SKM-1 treated with dmso at 0.1 percent for 144 hours (cell line): ENCODE measurements at regions not wholly inside any gene's neighbourhood (a gene's known extent, or its start where the extent isn't known, plus 50 kb on each side); places are given as distances from the start of the nearest gene placed in this dataset.
A peak's percentile ranks its signal among the peaks of the same experiment; 100 is the strongest.
"Not testable (repeated sequence)": the region's sequence is repeated elsewhere in the genome, so short reads cannot be mapped to it uniquely, and the experiment has no call there.

Experiments
- DNase-seq: peaks from one replicate; lab custom pipeline; 2025; ENCODE audit not compliant: unreplicated experiment; lab: John Stamatoyannopoulos, UW

DNA sequence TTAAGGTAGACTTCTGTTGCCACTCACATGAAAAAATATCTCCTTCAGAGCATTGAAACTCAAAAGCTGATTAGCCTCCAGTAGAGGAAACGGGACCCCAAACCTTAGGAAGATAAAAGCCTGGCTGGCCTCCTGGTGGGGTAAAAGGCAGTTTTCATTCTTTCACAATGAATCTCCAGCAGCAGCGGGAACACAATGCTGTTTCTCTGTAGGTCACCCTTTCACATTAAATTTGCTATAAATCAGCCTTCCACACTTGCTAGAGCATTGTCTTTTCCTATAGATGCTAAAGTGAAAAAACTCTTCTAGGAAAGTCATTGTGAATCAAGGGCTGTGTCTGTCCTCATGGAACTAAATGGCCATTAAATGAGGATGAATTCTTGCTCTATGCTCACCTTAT is 207.3 kb upstream of the MAGEB2 start:
- DNase-seq, result no peak

DNA sequence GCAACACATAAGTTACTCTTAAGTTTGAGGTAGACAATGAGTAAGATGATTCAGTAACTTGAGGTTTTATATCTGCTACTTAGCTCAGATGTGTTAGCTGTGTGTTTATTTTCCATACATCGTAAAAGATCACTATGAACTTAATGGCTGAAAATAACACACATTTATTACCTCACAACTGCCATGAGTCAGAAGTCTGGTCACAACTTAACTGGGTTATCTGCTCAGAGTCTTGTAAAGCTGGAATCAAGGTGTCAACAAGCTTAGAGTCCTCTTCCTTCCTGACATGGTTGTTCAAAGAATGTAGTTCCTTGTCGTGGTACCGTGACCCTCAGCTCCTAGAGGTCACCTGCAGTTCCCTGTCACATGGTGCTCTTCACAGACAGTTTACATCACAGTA is 204.9 kb upstream of the MAGEB2 start:
- no peak for DNase-seq

DNA sequence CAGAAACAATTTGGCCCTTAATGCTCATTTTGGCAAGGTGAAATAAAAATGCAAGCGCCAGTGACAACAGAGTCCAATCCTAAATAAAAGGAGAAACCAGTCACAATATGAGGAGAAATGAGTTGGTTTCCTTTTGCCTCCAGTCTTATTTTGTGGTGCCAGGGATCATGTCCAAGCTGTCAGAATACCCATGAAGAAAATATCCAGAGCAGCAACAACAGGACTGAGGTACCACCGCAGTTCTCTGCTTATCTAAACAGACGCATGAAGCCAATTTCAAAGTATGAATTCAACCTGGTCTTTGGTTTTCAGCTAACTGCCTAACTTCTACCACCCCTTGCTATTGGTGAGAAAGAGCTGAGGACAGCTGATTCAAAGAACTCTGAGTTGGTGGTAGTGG is 199.9 kb upstream of the MAGEB2 start:
- DNase-seq, result no peak

DNA sequence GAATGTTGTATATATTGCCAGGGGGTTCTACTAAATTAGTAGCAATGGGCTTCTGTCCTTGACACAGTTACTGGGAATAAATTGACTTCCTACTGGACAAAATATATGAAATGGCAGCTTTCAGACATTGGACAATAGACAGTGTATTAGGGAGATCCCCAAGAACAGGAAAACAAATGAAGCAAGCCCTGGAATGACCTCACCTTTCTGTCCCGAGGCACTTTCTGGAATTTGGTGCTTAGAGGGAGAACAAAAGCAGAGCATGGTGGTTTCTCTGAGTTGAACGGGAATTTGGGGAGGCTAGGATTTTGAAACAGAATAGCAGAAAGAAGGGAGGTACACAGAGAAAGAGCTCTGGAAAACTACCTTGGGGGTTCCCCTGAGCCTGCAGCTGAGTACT is 187.7 kb upstream of the MAGEB2 start:
- no peak for DNase-seq

DNA sequence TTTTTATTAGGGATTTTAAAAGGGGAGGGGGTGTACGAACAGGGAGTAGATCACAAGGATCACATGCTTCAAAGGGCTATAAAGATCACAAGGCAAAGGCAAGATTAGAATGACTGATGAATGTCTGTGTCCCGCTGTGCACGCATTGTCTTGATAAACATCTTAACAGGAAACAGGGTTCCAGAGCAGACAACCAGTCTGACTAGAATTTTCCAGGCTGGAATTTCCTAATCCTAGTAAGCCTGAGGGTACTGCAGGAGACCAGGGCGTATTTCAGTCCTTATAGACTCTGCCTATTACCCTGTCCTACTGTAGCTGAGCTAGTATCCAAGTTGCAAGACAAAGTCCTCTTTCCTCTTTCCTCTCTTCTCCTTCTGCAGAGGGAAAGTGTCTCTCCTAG is 179.0 kb upstream of the MAGEB2 start:
- DNase-seq, result not testable (repeated sequence)

DNA sequence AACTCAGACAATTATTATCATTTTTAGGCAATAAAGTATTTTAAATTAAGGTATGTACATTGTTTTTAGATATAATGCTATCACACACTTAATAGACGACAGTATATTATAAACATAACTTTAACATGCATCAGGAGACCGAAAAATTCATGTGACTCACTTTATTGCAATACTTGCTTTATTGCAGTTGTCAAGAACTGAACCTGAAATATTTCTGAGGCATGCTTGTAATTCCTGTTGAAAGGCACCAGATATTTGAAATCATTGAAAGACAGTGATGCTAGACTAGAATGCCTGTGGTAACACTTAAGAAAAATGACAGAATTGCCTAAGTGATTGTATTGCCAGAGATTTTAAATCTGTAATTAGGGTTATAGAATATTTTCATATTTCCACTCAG is 175.6 kb upstream of the MAGEB2 start:
- no peak for DNase-seq

DNA sequence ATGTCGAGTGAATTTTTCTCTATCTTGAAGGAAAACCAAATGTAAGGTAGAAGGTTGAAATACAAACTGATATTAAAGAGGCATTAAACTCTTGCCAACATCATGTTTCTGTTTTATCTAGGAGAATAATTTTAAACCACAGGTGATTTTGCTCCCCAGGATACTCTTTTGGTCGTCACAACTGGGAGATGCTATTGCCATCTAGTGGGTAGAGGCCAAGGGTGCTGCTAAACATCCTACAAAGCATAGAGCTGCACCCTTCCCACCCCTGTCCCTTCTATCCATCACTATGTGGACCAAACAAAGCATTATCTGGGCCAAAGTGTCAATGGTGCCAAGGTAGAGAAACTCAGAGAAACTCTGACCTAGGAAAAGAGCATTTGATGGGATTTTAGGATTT is 154.6 kb upstream of the MAGEB2 start:
- no peak for DNase-seq

DNA sequence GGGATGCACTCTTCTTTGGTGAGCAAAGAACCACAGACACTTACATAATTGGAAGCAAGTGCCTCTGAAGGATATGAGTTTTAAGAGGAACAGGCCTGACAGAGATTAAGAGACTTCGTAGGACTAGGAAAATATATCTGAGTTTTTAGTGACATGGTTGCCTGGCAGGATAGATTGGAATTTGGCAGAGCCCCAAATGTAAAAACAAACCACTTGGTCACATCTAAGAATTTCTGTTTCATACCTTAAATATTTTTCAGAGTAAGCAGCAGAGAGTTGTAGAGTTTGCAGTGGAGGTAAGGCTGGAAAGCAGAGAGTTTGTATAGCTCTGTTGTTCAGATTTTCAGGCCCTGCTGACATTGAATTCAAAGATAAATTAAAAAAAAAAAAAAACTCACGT is 150.1 kb upstream of the MAGEB2 start:
- DNase-seq, result no peak

DNA sequence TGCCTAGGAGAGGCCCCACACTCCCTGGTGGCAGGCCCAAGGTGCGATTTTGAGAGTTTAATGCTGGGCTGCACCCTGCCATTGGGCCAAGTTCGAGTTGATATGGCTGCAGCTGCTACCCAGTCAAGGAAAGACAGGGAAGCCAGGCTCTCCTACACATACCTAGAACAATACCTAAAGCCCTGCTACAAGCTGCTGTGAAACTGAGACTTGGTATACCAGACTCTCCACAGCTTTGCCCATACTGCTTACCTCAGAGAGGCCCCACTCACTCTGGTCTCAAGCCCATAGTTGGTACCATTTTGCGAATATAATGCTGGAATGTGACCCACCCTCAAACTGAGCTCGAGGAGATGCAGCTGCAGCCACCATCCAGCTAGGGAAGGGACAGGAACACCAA is 147.7 kb upstream of the MAGEB2 start:
- no peak for DNase-seq

DNA sequence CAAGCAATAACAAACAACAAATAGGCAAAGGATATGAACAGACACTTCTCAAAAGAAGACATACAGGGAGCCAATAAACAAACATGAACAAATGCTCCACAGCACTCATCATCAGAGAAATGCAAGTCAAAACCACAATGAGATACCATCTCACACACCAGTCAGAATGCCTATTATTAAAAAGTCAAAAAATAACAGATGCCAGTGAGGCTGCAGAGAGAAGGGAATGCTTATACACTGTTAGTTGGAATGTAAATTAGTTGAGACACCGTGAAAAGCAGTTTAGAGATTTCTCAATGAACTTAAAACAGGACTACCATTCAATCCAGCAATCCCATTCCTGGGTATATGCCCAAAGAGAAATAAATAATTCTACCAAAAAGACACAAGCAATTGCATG is 129.8 kb upstream of the MAGEB2 start:
- DNase-seq, result no peak

DNA sequence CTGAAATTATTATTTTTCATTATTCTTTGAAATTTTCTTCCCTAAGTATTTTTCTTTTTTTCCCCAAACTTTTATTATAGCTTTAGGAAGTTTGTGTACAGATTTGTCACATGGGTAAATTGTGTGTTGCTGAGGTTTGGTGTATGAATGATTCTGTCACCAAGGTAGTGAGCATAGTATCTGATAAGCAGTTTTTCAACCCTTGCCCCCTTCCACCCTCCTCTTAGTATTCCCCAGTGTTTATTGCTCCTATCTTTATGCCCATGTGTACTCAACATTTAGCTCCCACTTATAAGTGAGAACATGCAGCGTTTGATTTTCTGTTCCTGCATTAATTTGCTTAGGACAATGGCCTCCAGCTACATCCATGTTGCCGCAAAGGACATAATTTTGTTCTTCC is 103.9 kb upstream of the MAGEB2 start:
- DNase-seq, result no peak

DNA sequence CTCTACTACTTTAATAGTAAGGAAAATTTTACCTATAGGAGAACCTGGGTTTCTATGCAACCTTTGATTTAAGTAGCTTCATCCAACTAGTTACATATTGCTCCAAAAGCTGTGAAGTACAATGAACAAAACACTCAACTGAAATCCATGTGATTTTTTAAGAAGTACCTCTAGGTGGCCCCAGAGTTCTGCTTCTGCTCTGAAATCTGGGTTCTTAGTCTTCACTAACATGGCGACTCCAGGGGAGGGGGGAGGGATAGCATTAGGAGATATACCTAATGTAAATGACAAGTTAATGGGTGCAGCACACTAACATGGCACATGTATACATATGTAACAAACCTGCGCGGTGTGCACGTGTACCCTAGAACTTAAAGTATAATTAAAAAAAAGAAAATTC is 73.4 kb upstream of the MAGEB2 start:
- peak; percentile 20 for DNase-seq

DNA sequence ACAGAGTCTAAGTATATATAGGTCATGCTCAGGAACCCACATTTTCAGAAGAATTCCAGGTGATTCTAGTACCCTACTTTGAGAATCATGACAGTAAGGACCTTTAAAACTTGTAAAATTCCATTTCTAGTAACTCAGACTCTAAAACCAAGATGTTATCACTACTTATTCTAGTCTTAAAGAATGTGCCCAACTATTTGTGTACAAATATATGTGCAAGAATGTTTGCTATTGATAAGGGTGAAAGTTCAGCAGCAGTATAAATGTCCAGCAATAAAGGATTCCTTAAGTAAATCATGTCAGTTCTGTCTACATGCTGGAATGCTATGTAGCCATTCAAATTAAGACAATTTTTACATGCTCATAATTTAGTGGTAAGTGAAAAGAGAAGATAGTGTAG is 71.1 kb upstream of the MAGEB2 start:
- DNase-seq, result no peak

DNA sequence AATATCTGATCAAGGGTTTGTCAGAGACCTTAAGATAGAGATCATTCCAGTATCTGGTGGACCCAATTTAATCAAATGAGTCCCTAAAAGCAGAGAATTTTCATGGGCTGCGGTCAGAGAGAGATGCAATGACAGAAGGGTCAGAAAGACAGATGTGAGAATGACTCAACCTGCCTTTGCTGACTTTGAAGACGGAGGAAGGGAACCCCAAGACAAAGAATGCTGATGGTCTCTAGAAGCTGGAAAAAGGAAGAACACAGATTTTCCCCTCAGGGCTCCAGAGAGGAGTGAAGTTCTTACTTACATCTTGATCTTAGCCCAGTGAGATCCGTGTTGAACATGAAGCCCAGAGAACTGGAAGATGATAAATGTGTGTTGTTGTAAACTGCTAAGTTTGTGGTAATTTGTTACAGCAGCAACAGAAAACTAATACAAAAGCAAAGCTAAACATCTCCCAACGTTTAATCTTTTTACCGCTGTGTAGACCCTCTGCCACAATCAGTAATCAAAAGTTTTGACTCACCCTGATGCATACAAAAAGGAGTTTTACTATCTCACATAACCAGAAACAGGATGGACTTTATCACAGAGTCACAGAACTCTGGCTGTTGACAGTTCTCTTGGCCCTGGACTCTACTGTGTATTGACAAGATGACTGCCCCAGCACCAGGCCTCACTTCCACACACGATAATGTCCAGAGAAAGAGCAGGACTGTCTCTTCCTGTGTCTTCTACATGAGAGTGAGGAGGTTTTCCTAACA is 70.2 kb upstream of the MAGEB2 start:
- no peak for DNase-seq

DNA sequence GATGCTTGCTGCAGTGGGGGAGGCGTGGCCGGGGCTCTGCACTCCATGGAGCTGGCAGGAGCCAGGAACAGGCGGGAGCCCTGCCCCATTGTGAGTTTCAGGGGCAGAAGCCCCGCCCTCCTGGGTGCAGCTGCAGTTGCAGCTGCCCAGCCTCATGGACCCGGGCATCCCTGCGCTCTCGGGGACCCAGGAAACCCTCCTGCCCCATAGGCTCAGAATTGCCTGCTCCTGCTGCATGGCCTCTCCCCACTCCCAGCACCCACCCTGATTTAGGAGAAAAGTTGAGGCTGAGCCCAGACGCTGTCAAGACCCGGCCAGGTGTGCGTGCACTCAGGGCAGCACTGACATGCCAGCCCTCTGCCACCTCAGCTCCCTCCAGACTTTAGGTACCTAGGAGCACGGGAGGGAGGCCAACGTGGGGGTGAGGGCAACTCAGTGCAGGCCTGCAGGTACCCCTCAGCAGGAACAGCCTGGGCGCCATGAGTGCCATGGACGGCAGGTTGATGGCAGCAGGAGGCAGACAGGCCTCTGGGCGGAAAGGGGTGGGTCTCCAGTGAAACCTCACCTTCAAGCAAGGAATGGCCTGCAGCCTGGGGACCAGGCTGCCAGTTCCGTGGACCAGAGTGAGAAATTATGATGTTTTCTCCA is 67.2 kb upstream of the MAGEB2 start:
- DNase-seq, result no peak

DNA sequence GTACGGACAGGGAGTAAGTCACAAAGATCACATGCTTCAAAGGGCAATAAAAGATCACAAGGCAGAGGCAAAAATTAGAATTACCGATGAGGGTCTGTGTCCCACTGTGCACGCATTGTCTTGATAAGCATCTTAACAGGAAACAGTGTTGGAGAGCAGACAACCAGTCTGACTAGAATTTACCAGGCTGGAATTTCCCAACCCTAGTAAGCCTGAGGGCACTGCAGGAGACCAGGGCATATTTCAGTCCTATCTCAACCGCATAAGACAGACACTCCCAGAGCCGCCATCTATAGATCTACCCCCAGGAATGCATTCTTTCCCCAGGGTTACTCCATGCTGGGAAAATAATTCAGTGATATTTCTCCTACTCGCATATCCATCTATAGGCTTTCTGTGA is 66.2 kb upstream of the MAGEB2 start:
- DNase-seq, result not testable (repeated sequence)

DNA sequence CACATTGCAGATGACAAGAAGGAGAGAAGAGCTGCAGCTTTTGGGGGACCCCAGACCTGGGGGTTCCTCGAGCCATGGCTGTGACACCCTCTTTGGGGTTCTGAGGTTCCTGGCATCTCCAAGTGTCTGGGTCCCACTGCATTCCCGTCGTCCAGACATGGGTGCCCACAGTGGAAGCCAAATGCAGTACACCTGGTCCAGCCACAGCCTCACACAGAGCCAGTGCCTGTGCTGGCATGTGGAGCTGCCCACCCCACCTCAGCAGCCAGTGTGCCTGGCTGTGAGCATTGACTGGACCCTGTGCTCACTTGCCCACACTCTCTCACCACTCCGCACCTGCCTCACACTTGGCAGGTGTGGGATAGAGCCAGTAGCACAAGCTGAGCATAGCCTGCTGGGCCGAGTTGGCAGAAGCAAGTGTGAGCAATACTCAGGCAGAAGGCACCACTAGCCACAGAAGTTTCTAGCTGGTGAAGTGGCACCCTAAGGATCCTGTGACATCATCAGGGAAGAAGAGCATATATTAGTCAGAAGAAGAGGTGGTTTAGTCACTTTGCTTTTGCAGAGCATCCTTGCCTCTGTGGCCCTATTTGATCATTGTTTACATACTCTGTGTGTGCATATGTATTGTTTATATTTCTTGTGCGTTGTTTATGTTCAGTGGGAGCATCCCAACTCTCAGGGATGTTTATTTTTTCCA is 65.0 kb upstream of the MAGEB2 start:
- DNase-seq, result no peak

DNA sequence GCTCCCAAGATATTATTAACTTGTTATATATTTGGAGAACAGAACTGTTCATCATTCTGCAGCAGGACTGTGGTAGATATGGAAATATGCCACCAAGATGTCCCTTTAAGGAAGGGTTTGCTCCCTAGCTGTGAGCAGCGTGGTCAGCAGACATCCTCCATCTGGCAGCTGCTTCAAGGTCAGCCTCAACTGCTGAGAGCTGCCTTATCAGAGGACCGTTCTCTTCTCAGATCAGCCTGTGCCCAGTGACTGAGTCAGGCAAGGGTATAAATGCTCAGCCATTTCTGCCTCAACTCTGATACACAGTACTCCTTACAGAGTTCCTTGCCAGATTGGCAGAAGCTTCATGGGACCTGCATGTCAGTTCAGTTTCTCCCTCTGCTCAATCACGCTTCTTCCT is 63.4 kb upstream of the MAGEB2 start:
- no peak for DNase-seq

DNA sequence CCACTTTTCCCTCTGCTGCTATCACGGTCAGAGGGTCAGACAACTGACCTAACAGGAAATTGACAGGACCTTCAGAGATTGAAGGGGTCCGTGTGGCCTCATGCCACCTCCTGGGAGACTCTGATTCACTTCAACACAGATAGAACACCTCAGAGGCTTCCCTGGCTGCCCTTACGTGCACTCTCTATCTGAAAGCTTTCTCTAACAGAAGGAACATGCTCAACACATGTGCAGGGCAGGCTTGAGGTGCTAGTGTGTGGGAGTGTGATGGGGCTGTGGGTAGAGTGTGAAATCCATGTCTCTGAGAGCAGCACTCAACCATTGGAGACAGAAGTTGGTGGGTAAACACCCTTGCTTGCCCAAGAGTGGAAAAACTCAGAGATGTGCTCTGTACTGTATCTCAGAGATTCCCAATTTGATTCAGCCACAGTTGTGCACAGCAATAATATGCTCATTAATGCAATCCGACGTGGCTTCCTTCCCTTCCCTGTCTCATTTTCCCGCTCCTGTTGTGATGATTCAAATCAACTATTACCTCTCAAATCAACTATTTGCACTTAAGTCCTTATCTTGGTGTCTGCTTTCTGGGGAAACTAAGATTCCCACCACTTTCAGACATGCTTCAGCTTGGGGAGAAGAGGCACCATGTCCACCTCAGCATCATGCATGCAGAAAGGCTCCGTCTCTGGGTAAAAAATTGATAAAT is 62.0 kb upstream of the MAGEB2 start:
- DNase-seq, result no peak

DNA sequence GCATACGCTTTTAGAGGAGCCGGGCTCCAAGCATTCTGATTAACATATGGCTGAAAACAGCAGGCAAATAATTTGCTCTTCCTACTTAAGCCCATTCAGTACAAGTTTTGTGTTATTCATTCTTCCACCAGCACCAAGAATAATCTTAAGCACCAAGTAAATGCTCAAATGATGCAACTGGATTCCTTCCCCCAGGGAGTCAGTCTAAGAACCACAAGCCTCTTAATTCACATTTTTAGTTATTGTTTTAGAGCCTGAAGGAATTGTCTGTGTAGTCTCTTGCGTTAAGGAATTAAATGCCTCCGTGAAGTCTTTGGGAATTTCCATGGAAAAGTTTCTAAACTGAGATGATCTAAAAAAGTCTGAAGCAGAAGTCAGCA is 61.5 kb upstream of the MAGEB2 start:
- DNase-seq, result no peak

DNA sequence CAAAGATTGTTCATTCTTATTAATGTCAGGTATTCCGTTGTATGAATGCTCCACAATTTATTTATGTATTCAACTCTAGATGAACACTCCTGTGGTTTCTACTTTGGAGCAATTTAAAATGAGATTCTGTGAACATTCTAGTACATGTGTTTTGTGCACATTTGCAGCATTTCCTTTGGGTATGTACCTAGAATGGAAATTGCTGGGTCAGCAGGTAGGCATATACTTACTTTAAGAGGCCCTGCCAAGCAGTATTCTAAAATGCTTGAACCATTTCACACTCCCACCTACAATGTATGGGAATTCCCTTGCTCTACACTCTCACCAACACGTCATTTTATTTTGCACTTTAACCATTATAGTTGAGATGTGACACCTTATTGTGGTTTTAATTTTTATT is 59.4 kb upstream of the MAGEB2 start:
- DNase-seq, result no peak
